Transverse colon (tissue), 4 donors: ENCODE measurements at regions not wholly inside any gene's neighbourhood (a gene's known extent, or its start where the extent isn't known, plus 50 kb on each side); places are given as distances from the start of the nearest gene placed in this dataset.

Experiments
- DNase-seq: peaks from one replicate; pipeline ENCODE4 v3.0.0-alpha.2; 2019
- H3K27ac ChIP-seq, 4 donors: fragments of 200-600 bp; sonication (generic); 2 replicates each; pipeline ENCODE4 v1.5.1; 2016 to 2018; ENCODE audit warnings: inconsistent platforms in 4 of 4
- H3K27me3 ChIP-seq: fragments of 200-600 bp; sonication (generic); 2 replicates; pipeline ENCODE4 v1.5.1; 2017; ENCODE audit warnings: inconsistent platforms
- H3K36me3 ChIP-seq, 4 donors: fragments of 200-600 bp; sonication (generic); 2 replicates each; pipeline ENCODE4 v1.5.1; 2017 to 2019; ENCODE audit warnings: inconsistent platforms in 4 of 4
- H3K4me1 ChIP-seq, 4 donors: fragments of 200-600 bp; sonication (generic); 2 replicates each; pipeline ENCODE4 v1.5.1; 2017 to 2020; ENCODE audit warnings: inconsistent platforms in 4 of 4
- H3K4me3 ChIP-seq, 4 donors: fragments of 200-600 bp; sonication (generic); 1 replicate in 1 of 4; 2 replicates in 3 of 4; pipeline versions ENCODE4 v1.5.1 to v1.6.1; 2017 to 2019; ENCODE audit warnings: inconsistent platforms in 4 of 4
- H3K9me3 ChIP-seq, 2 donors: fragments of 200-600 bp; sonication (generic); 2 replicates each; pipeline ENCODE4 v1.5.1; 2017 to 2019; ENCODE audit warnings: inconsistent platforms in 2 of 2
- CTCF ChIP-seq, 5 experiments: fragments of 200-600 bp in 3 of 5; fragments of 450-650 bp in 2 of 5; sonication (generic) in 3 of 5; IDR thresholded peaks; 1 replicate in 2 of 5; 2 replicates in 3 of 5; pipeline ENCODE4 v1.5.1; 2016 to 2017; ENCODE audit warnings: antibody characterized with exemption in 5 of 5, inconsistent platforms in 3 of 5, mild to moderate bottlenecking in 2 of 5, moderate library complexity in 1 of 5
- EP300 ChIP-seq: sonication (generic); formaldehyde crosslinking; IDR thresholded peaks from one replicate; pipeline ENCODE4 v1.6.1; 2017; ENCODE audit warnings: antibody characterized with exemption, low read depth
- POLR2A ChIP-seq: fragments of 450-650 bp; IDR thresholded peaks from one replicate; pipeline ENCODE4 v1.6.1; 2016; ENCODE audit warnings: antibody characterized with exemption, mild to moderate bottlenecking, moderate library complexity
- POLR2AphosphoS5 ChIP-seq, 3 donors: sonication (generic); formaldehyde crosslinking; IDR thresholded peaks; one replicate each; pipeline ENCODE4 v1.6.1; 2016; ENCODE audit warnings: antibody characterized with exemption in 3 of 3
- WGBS, 2 donors: methylation state at CpG; one replicate each; pipeline ENCODE4 v1.1.5; 2018; ENCODE audit warnings: low coverage in 1 of 2; 5-methylcytosine and 5-hydroxymethylcytosine counted together
- in situ Hi-C, 4 donors: fragments of 200-750 bp; cut with MboI; loops; one replicate each; pipeline versions ENCODE4 v1.15.0 to v1.15.1; 2017; ENCODE audit warnings: low sequenced_read_pairs in 3 of 4, low pct_ligation_motif_present in 1 of 4, low pct_unique_long_range_greater_than_20kb in 1 of 4
- intact Hi-C: fragments of 100-400 bp; cut with DNase I; formaldehyde crosslinking; loops from one replicate; pipeline ENCODE4 v1.15.1; 2023; ENCODE audit warnings: low total_unique reads

GRCh38 chr6:168791917-168792316 is 350.9 kb downstream of the SMOC2 start:
- TF ChIP-seq POLR2AphosphoS5 (IDR thresholded peaks at IDR 0.05), result no peak
- no peak for TF ChIP-seq EP300
- no peak for TF ChIP-seq POLR2A
- no peak for TF ChIP-seq CTCF (IDR thresholded peaks at IDR 0.05)
- Histone ChIP-seq H3K9me3 (no peaks in the 10 kb centered on the region), H3K36me3 (no peaks in the 10 kb centered on the region), H3K4me1 (no peaks in the 10 kb centered on the region), H3K27ac (no peak overlapping the region), H3K4me3 (no peak overlapping the region), H3K27me3 (no peaks in the 10 kb centered on the region)
- 83 to 92% methylated on average over 2 to 4 of the region's 4 CpGs for WGBS, 2 donors
- in situ Hi-C loops, result no loop called here
- intact Hi-C loops, result no loop called here
- no peak for DNase-seq

GRCh38 chr6:168789699-168790098 is 348.7 kb downstream of the SMOC2 start:
- WGBS, 2 donors, result 77 to 81% methylated on average over 2 to 10 of the region's 10 CpGs
- H3K36me3 ChIP-seq, result no peaks in the 10 kb centered on the region
- in situ Hi-C loops, result no loop called here

DNA sequence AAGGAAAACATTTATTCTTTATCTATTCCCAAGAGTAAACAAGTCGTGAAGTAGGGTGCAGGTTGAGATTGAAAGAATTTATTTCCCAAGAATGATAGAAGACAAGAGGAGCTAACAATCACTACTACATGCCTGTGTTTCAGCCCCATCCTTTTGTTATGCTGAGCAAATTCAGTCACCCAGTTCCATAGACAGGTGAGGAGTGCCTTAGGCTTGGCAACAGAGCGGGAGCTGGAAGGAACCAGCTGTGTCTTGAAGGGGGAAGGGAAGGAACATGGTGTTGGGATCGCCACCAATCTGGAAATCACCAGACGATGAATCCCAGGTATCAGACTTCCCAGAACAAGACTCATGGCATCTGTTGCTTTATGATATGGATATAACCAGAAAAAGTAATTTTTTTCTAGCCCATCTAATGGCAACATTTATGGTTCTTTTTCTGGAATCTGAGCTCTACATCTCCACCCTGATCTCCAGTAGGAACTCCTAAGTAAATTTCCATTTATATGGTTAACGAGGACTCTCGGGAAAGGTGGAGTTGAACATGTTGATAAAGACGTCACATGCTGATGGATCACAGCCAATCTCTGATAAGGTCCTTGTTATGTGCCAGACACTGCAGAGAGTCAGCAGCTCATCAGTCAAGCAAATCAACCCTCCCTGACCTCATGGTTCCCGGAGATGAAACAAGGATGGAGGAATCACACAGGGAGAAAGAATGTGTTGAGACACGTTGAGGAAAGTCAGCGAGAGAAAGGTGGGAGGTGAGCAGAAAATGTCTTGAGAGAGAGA is 344.9 kb downstream of the SMOC2 start:
- no peak for DNase-seq

More at GRCh38 chr6:168789699-168790098, 348.7 kb downstream of the SMOC2 start:
- Histone ChIP-seq H3K27me3 (no peaks in the 10 kb centered on the region), H3K4me3 (no peak overlapping the region), H3K4me1 (no peaks in the 10 kb centered on the region), H3K9me3 (no peaks in the 10 kb centered on the region), H3K27ac (no peak overlapping the region)
- TF ChIP-seq CTCF (IDR thresholded peaks at IDR 0.05) (no peak), EP300 (no peak), POLR2A (no peak), POLR2AphosphoS5 (IDR thresholded peaks at IDR 0.05) (no peak)
- DNase-seq, result no peak
- intact Hi-C loops, result no loop called here

GRCh38 chr6:168784426-168784825 is 343.4 kb downstream of the SMOC2 start:
- no peak for DNase-seq
- WGBS, 2 donors, result 81% methylated on average over 14 of the region's 14 CpGs; no CpG with 5 or more reads in 1 of the 2 donors
- intact Hi-C loops (no loop called here), in situ Hi-C loops (no loop called here)
- Histone ChIP-seq H3K36me3 (no peaks in the 10 kb centered on the region), H3K4me1 (no peaks in the 10 kb centered on the region), H3K27me3 (no peaks in the 10 kb centered on the region), H3K9me3 (no peaks in the 10 kb centered on the region), H3K4me3 (no peak overlapping the region), H3K27ac (no peak overlapping the region)
- no peak for TF ChIP-seq POLR2A
- no peak for TF ChIP-seq POLR2AphosphoS5 (IDR thresholded peaks at IDR 0.05)
- TF ChIP-seq EP300, result no peak
- no peak for TF ChIP-seq CTCF (IDR thresholded peaks at IDR 0.05)

More for the DNA sequence above, 344.9 kb downstream of the SMOC2 start:
- intact Hi-C loops, result no loop called here
- 60 to 81% methylated on average over 6 to 10 of the region's 10 CpGs for WGBS, 2 donors
- no peaks in the 10 kb centered on the region for H3K4me1 ChIP-seq
- H3K9me3 ChIP-seq, result no peaks in the 10 kb centered on the region
- no peak overlapping the region for H3K27ac ChIP-seq
- no peaks in the 10 kb centered on the region for H3K36me3 ChIP-seq
- no peak overlapping the region for H3K4me3 ChIP-seq
- TF ChIP-seq CTCF (IDR thresholded peaks at IDR 0.05) (no peak), POLR2A (no peak)
- H3K27me3 ChIP-seq, result no peaks in the 10 kb centered on the region
- in situ Hi-C loops, result no loop called here
